ENCODE measurements at regions not wholly inside any gene's neighbourhood (a gene's known extent, or its start where the extent isn't known, plus 50 kb on each side); places are given as distances from the start of the nearest gene placed in this dataset.

GRCh38 chr9:2469681-2470221 lies 151.8 kb upstream of the VLDLR start:
- no peak for TF ChIP-seq YY1 (IDR thresholded peaks at IDR 0.05; ENCODE audit: insufficient read depth, insufficient read length)
- TF ChIP-seq ZNF274 (IDR thresholded peaks at IDR 0.05; ENCODE audit: low read depth, low read length): no peak

All from NT2/D1 (cell line).